ENCODE measurements at regions not wholly inside any gene's neighbourhood (a gene's known extent, or its start where the extent isn't known, plus 50 kb on each side); places are given as distances from the start of the nearest gene placed in this dataset.

- H3K36me3 ChIP-seq (ENCODE audit: insufficient read depth, low read length) = no peaks in the 10 kb centered on the region
- CTCF ChIA-PET (ENCODE audit: unreplicated experiment) = no interaction called here
- no TSS peak for BruUV-seq (replicated peaks)
- H2AFZ ChIP-seq (ENCODE audit: low read length) = no peak overlapping the region
- POLR2A ChIA-PET = no interaction called here
- H3K4me2 ChIP-seq (ENCODE audit: low read length) = no peak overlapping the region
- H4K20me1 ChIP-seq (ENCODE audit: insufficient read depth, low read length) = no peaks in the 10 kb centered on the region
- no peak overlapping the region for H3K4me3 ChIP-seq (ENCODE audit: low read depth, low read length, poor library complexity, severe bottlenecking)
- intact Hi-C loops (cut with micrococcal nuclease; ENCODE audit: unreplicated experiment) = no loop called here
- no peaks in the 10 kb centered on the region for H3K79me2 ChIP-seq (ENCODE audit: insufficient read depth, low read depth, low read length)
- no peaks in the 10 kb centered on the region for H3K9me2 ChIP-seq (ENCODE audit: insufficient read depth, low read length)
- no peak for DNase-seq (ENCODE audit: low spot score)
- H3K4me1 ChIP-seq (ENCODE audit: insufficient read depth, low read length, poor library complexity, severe bottlenecking) = peaks cover 12% of the 10 kb centered on the region
- no peak overlapping the region for H3K27ac ChIP-seq (ENCODE audit: low read depth, low read length, poor library complexity, severe bottlenecking)
- H3K9me3 ChIP-seq (ENCODE audit: low read length) = no peaks in the 10 kb centered on the region
- TF ChIP-seq EZH2phosphoT487 (IDR thresholded peaks at IDR 0.05; ENCODE audit: borderline replicate concordance, low read depth, low read length) (no peak), CTCF (conservative IDR thresholded peaks at IDR 0.05; ENCODE audit: low read length) (no peak)
Observed at GRCh38 chr5:124856726-124857125, 110.3 kb upstream of the ZNF608 start.

GRCh38 chr5:124858612-124859011, 112.2 kb upstream of the ZNF608 start:
- DNase-seq (ENCODE audit: low spot score) = no peak
- intact Hi-C loops (cut with micrococcal nuclease; ENCODE audit: unreplicated experiment) = no loop called here
- Histone ChIP-seq H3K4me2 (ENCODE audit: low read length) (peak overlapping the region; percentile 34), H3K9me2 (ENCODE audit: insufficient read depth, low read length) (no peaks in the 10 kb centered on the region), H3K79me2 (ENCODE audit: insufficient read depth, low read depth, low read length) (no peaks in the 10 kb centered on the region), H2AFZ (ENCODE audit: low read length) (peak overlapping the region; percentile 75), H3K36me3 (ENCODE audit: insufficient read depth, low read length) (no peaks in the 10 kb centered on the region), H3K4me1 (ENCODE audit: insufficient read depth, low read length, poor library complexity, severe bottlenecking) (peaks cover 12% of the 10 kb centered on the region), H3K4me3 (ENCODE audit: low read depth, low read length, poor library complexity, severe bottlenecking) (no peak overlapping the region), H3K9me3 (ENCODE audit: low read length) (no peaks in the 10 kb centered on the region), H4K20me1 (ENCODE audit: insufficient read depth, low read length) (no peaks in the 10 kb centered on the region), H3K27ac (ENCODE audit: low read depth, low read length, poor library complexity, severe bottlenecking) (no peak overlapping the region)
- POLR2A ChIA-PET = interaction anchor here (0.8 to 1.8 kb wide), 8 partner anchors 8 to 63 kb away, joined by 3 to 11 read pairs (median 4); no protein-coding TSS in a partner anchor
- CTCF ChIA-PET (ENCODE audit: unreplicated experiment) = no interaction called here
- no peak for TF ChIP-seq EZH2phosphoT487 (IDR thresholded peaks at IDR 0.05; ENCODE audit: borderline replicate concordance, low read depth, low read length)
- TF ChIP-seq CTCF (conservative IDR thresholded peaks at IDR 0.05; ENCODE audit: low read length) = no peak
- no TSS peak for BruUV-seq (replicated peaks)

DNA sequence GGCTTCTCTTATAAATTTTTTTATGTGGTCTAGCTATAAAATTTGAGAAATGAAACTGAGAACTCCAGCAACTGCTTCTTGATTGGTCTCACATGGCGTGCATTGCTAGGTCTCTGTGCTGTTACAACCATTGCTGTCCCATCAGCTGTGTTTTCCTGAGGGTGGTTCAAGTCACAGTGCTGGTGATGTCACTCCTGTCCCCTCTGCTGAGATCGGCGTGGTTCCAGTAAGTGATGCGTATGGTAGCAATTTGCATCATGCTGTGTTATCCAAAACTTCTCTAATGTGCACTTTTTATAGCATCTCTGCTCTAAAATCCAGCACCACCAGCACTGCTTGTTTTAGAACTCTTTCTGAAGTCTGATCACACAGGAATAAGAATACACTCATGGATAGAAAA, 112.6 kb upstream of the ZNF608 start:
- Histone ChIP-seq H3K79me2 (ENCODE audit: insufficient read depth, low read depth, low read length) (no peaks in the 10 kb centered on the region), H3K4me1 (ENCODE audit: insufficient read depth, low read length, poor library complexity, severe bottlenecking) (peaks cover 12% of the 10 kb centered on the region), H3K36me3 (ENCODE audit: insufficient read depth, low read length) (no peaks in the 10 kb centered on the region), H3K4me3 (ENCODE audit: low read depth, low read length, poor library complexity, severe bottlenecking) (no peak overlapping the region), H3K9me3 (ENCODE audit: low read length) (no peaks in the 10 kb centered on the region), H3K4me2 (ENCODE audit: low read length) (peak overlapping the region; percentile 34), H4K20me1 (ENCODE audit: insufficient read depth, low read length) (no peaks in the 10 kb centered on the region), H2AFZ (ENCODE audit: low read length) (peak overlapping the region; percentile 75), H3K9me2 (ENCODE audit: insufficient read depth, low read length) (no peaks in the 10 kb centered on the region), H3K27ac (ENCODE audit: low read depth, low read length, poor library complexity, severe bottlenecking) (no peak overlapping the region)
- CTCF ChIA-PET (ENCODE audit: unreplicated experiment) = no interaction called here
- BruUV-seq (replicated peaks) = no TSS peak
- peak; percentile 44 for DNase-seq (ENCODE audit: low spot score)
- POLR2A ChIA-PET = interaction anchor here (0.8 to 1.8 kb wide), 9 partner anchors 8 to 63 kb away, joined by 3 to 11 read pairs (median 3); no protein-coding TSS in a partner anchor
- intact Hi-C loops (cut with micrococcal nuclease; ENCODE audit: unreplicated experiment) = no loop called here
- TF ChIP-seq CTCF (conservative IDR thresholded peaks at IDR 0.05; ENCODE audit: low read length) (no peak), EZH2phosphoT487 (IDR thresholded peaks at IDR 0.05; ENCODE audit: borderline replicate concordance, low read depth, low read length) (no peak)
